ENCODE measurements at regions not wholly inside any gene's neighbourhood (a gene's known extent, or its start where the extent isn't known, plus 50 kb on each side); places are given as distances from the start of the nearest gene placed in this dataset.

- Histone ChIP-seq H3K27ac (ENCODE audit: low read length) (no peak overlapping the region), H3K79me2 (ENCODE audit: low read length) (no peaks in the 10 kb centered on the region), H3K27me3 (ENCODE audit: low read length) (no peaks in the 10 kb centered on the region), H4K20me1 (ENCODE audit: insufficient read depth, low read depth, low read length) (no peaks in the 10 kb centered on the region), H3K9me2 (replicated peaks; ENCODE audit: insufficient read depth, low read length) (no peaks in the 10 kb centered on the region), H3K9me3 (ENCODE audit: low read length) (no peaks in the 10 kb centered on the region), H2AFZ (ENCODE audit: low read length) (no peak overlapping the region), H3K4me1 (ENCODE audit: low read length) (peaks cover 15% of the 10 kb centered on the region), H3K4me3 (ENCODE audit: low read length) (no peak overlapping the region), H3K4me2 (ENCODE audit: low read depth, low read length, poor library complexity, severe bottlenecking) (no peak overlapping the region), H3K9ac (ENCODE audit: low read length) (no peak overlapping the region), H3K36me3 (ENCODE audit: insufficient read depth, low read length) (no peaks in the 10 kb centered on the region)
- DNase-seq, result no peak
Measured at GRCh38 chr18:45330170-45330594, 285.1 kb upstream of the SLC14A2 start.

GRCh38 chr18:45332871-45333270, 282.4 kb upstream of the SLC14A2 start:
- H3K4me2 ChIP-seq (ENCODE audit: low read depth, low read length, poor library complexity, severe bottlenecking), result no peak overlapping the region
- H3K79me2 ChIP-seq (ENCODE audit: low read length), result no peaks in the 10 kb centered on the region
- no peaks in the 10 kb centered on the region for H3K9me2 ChIP-seq (replicated peaks; ENCODE audit: insufficient read depth, low read length)
- no peak overlapping the region for H3K27ac ChIP-seq (ENCODE audit: low read length)
- H4K20me1 ChIP-seq (ENCODE audit: insufficient read depth, low read depth, low read length), result no peaks in the 10 kb centered on the region
- H3K4me3 ChIP-seq (ENCODE audit: low read length), result no peak overlapping the region
- no peak overlapping the region for H2AFZ ChIP-seq (ENCODE audit: low read length)
- no peak overlapping the region for H3K9ac ChIP-seq (ENCODE audit: low read length)
- H3K9me3 ChIP-seq (ENCODE audit: low read length), result no peaks in the 10 kb centered on the region
- H3K4me1 ChIP-seq (ENCODE audit: low read length), result peaks cover 12% of the 10 kb centered on the region
- no peak for DNase-seq
- no peaks in the 10 kb centered on the region for H3K27me3 ChIP-seq (ENCODE audit: low read length)
- H3K36me3 ChIP-seq (ENCODE audit: insufficient read depth, low read length), result no peaks in the 10 kb centered on the region

DNA sequence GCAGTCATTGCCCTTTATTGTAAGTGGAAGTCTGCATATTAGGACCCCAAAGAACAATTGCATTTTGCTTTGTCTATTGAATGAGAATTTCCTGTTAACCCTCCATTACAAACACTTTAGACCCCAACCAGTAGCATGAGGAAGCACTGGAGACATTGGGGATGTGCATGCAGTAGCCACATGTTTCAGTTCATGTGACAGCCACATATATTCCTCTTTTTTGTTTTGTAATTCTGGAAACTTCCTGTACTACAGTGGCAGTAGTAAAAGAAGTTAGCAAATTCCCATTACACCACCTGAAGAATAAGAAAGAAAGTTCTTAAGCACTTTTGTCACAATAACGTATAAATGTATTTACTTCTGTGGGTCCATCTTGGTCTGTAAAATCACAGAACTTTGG, 281.1 kb upstream of the SLC14A2 start:
- H3K9ac ChIP-seq (ENCODE audit: low read length), result no peak overlapping the region
- H3K9me2 ChIP-seq (replicated peaks; ENCODE audit: insufficient read depth, low read length), result no peaks in the 10 kb centered on the region
- H3K9me3 ChIP-seq (ENCODE audit: low read length), result no peaks in the 10 kb centered on the region
- H3K4me1 ChIP-seq (ENCODE audit: low read length), result peaks cover 12% of the 10 kb centered on the region
- no peak overlapping the region for H3K4me3 ChIP-seq (ENCODE audit: low read length)
- H3K36me3 ChIP-seq (ENCODE audit: insufficient read depth, low read length), result no peaks in the 10 kb centered on the region
- no peak overlapping the region for H3K4me2 ChIP-seq (ENCODE audit: low read depth, low read length, poor library complexity, severe bottlenecking)
- DNase-seq, result no peak
- no peaks in the 10 kb centered on the region for H3K79me2 ChIP-seq (ENCODE audit: low read length)
- H3K27me3 ChIP-seq (ENCODE audit: low read length), result no peaks in the 10 kb centered on the region
- H4K20me1 ChIP-seq (ENCODE audit: insufficient read depth, low read depth, low read length), result no peaks in the 10 kb centered on the region
- H3K27ac ChIP-seq (ENCODE audit: low read length), result no peak overlapping the region
- H2AFZ ChIP-seq (ENCODE audit: low read length), result no peak overlapping the region

DNA sequence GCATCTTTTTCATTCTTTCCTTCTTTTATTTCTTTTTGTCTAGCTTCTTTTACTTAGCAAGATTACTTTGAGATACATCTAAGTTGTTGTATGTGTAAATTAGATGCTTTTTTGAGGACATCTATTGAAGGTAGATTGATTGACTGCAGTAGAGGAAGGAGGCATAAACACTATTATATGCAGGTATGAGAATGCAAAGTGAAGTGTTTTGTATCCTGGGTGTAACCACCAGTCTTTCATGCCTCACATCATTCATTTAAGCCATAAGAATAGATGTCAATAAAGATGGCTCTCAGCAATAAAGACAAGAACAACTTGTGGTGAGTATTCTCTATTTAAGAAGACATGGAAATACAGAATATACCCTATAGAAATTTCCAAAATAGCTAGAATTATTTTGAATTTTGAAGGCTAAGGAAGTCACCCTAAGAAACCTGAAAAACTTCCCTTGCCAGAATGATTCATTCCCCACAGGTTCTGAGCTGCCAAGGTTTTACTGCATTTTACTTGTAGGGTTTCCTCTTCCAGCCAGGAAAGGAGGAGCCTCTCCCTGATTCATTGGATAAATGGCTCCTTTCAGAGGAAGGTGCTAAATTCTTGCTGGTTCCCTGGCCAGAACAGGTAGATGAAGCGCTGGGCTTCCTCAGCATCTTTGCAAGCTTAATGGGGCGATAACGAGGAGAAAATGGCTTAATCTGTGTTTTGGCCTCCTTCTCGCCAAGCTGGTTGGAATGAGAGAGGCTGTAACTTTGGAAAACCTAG, 279.8 kb upstream of the SLC14A2 start:
- H2AFZ ChIP-seq (ENCODE audit: low read length), result no peak overlapping the region
- no peaks in the 10 kb centered on the region for H3K9me2 ChIP-seq (replicated peaks; ENCODE audit: insufficient read depth, low read length)
- DNase-seq, result no peak
- H3K27ac ChIP-seq (ENCODE audit: low read length), result no peak overlapping the region
- H3K4me1 ChIP-seq (ENCODE audit: low read length), result peaks cover 5% of the 10 kb centered on the region
- no peak overlapping the region for H3K9ac ChIP-seq (ENCODE audit: low read length)
- H3K27me3 ChIP-seq (ENCODE audit: low read length), result no peaks in the 10 kb centered on the region
- H3K4me2 ChIP-seq (ENCODE audit: low read depth, low read length, poor library complexity, severe bottlenecking), result no peak overlapping the region
- no peak overlapping the region for H3K4me3 ChIP-seq (ENCODE audit: low read length)
- no peaks in the 10 kb centered on the region for H3K79me2 ChIP-seq (ENCODE audit: low read length)
- H3K9me3 ChIP-seq (ENCODE audit: low read length), result no peaks in the 10 kb centered on the region
- no peaks in the 10 kb centered on the region for H3K36me3 ChIP-seq (ENCODE audit: insufficient read depth, low read length)
- no peaks in the 10 kb centered on the region for H4K20me1 ChIP-seq (ENCODE audit: insufficient read depth, low read depth, low read length)

DNA sequence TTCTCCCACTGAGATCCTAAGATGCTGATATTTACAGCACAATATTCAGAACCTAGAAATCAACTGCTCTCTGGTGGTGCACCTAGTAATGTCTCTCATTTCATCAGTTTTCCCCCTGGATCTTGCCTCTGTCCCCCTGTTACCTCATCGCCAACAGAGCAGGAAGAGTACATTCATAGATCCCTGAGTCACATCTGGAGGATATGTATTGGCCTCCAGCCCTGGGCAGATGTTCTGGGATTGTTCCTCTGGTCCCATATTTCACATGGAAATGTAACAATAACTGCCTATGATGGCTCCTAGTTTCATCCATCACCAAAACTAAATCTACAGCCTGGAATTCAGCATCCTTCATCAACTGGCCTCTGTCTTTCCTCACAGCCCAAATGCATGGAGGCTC, 278.8 kb upstream of the SLC14A2 start:
- Histone ChIP-seq H3K4me2 (ENCODE audit: low read depth, low read length, poor library complexity, severe bottlenecking) (no peak overlapping the region), H3K27me3 (ENCODE audit: low read length) (no peaks in the 10 kb centered on the region), H3K9me3 (ENCODE audit: low read length) (no peaks in the 10 kb centered on the region), H3K27ac (ENCODE audit: low read length) (no peak overlapping the region), H3K36me3 (ENCODE audit: insufficient read depth, low read length) (no peaks in the 10 kb centered on the region), H3K9ac (ENCODE audit: low read length) (no peak overlapping the region), H3K4me1 (ENCODE audit: low read length) (peaks cover 3% of the 10 kb centered on the region; the same call in 1 of the 2 replicates), H4K20me1 (ENCODE audit: insufficient read depth, low read depth, low read length) (no peaks in the 10 kb centered on the region), H3K79me2 (ENCODE audit: low read length) (no peaks in the 10 kb centered on the region), H3K4me3 (ENCODE audit: low read length) (no peak overlapping the region), H2AFZ (ENCODE audit: low read length) (no peak overlapping the region), H3K9me2 (replicated peaks; ENCODE audit: insufficient read depth, low read length) (no peaks in the 10 kb centered on the region)
- DNase-seq, result no peak

DNA sequence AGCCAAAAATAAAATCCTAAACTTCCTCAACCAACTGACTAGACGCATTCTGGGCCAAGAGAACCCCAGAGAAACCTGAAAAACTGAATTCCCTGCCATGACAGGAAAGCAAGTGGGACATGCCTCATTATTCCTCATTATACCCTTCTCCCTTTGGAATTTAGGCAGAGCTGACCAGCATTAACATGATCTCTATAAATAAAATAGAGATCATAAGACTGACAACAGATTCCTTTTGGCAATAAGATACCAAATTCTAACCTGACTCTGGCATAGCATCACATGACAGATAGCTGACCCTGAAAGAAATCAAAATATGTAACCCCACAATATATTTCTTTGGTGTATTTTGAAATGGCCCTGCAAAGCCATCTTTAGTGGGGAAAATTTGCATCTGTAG, 277.8 kb upstream of the SLC14A2 start:
- Histone ChIP-seq H3K4me3 (ENCODE audit: low read length) (no peak overlapping the region), H3K4me2 (ENCODE audit: low read depth, low read length, poor library complexity, severe bottlenecking) (no peak overlapping the region), H3K79me2 (ENCODE audit: low read length) (no peaks in the 10 kb centered on the region), H3K4me1 (ENCODE audit: low read length) (no peaks in the 10 kb centered on the region), H3K36me3 (ENCODE audit: insufficient read depth, low read length) (no peaks in the 10 kb centered on the region), H4K20me1 (ENCODE audit: insufficient read depth, low read depth, low read length) (no peaks in the 10 kb centered on the region), H3K27ac (ENCODE audit: low read length) (no peak overlapping the region), H3K9me2 (replicated peaks; ENCODE audit: insufficient read depth, low read length) (no peaks in the 10 kb centered on the region), H3K9ac (ENCODE audit: low read length) (no peak overlapping the region), H3K9me3 (ENCODE audit: low read length) (no peaks in the 10 kb centered on the region), H3K27me3 (ENCODE audit: low read length) (no peaks in the 10 kb centered on the region), H2AFZ (ENCODE audit: low read length) (no peak overlapping the region)
- no peak for DNase-seq

- no peak for DNase-seq
- Histone ChIP-seq H3K79me2 (ENCODE audit: low read length) (no peaks in the 10 kb centered on the region), H3K9ac (ENCODE audit: low read length) (no peak overlapping the region), H3K4me1 (ENCODE audit: low read length) (no peaks in the 10 kb centered on the region), H3K4me2 (ENCODE audit: low read depth, low read length, poor library complexity, severe bottlenecking) (no peak overlapping the region), H2AFZ (ENCODE audit: low read length) (no peak overlapping the region), H3K27me3 (ENCODE audit: low read length) (no peaks in the 10 kb centered on the region), H3K4me3 (ENCODE audit: low read length) (no peak overlapping the region), H3K36me3 (ENCODE audit: insufficient read depth, low read length) (no peaks in the 10 kb centered on the region), H3K27ac (ENCODE audit: low read length) (no peak overlapping the region), H4K20me1 (ENCODE audit: insufficient read depth, low read depth, low read length) (no peaks in the 10 kb centered on the region), H3K9me3 (ENCODE audit: low read length) (no peaks in the 10 kb centered on the region), H3K9me2 (replicated peaks; ENCODE audit: insufficient read depth, low read length) (no peaks in the 10 kb centered on the region)
Measured at GRCh38 chr18:45339810-45340550, 275.3 kb upstream of the SLC14A2 start.

GRCh38 chr18:45340884-45341283, 274.4 kb upstream of the SLC14A2 start:
- Histone ChIP-seq H3K4me1 (ENCODE audit: low read length) (no peaks in the 10 kb centered on the region), H3K9me3 (ENCODE audit: low read length) (no peaks in the 10 kb centered on the region), H3K9ac (ENCODE audit: low read length) (no peak overlapping the region), H3K36me3 (ENCODE audit: insufficient read depth, low read length) (no peaks in the 10 kb centered on the region), H3K27ac (ENCODE audit: low read length) (no peak overlapping the region), H3K9me2 (replicated peaks; ENCODE audit: insufficient read depth, low read length) (no peaks in the 10 kb centered on the region), H3K4me2 (ENCODE audit: low read depth, low read length, poor library complexity, severe bottlenecking) (no peak overlapping the region), H2AFZ (ENCODE audit: low read length) (no peak overlapping the region), H4K20me1 (ENCODE audit: insufficient read depth, low read depth, low read length) (no peaks in the 10 kb centered on the region), H3K79me2 (ENCODE audit: low read length) (no peaks in the 10 kb centered on the region), H3K4me3 (ENCODE audit: low read length) (no peak overlapping the region), H3K27me3 (ENCODE audit: low read length) (no peaks in the 10 kb centered on the region)
- no peak for DNase-seq

Measured in Karpas-422 (cell line).